ENCODE measurements at regions not wholly inside any gene's neighbourhood (a gene's known extent, or its start where the extent isn't known, plus 50 kb on each side); places are given as distances from the start of the nearest gene placed in this dataset.

- no peak for DNase-seq (ENCODE audit: low read depth)
- TF ChIP-seq CTCF (conservative IDR thresholded peaks at IDR 0.05; ENCODE audit: control insufficient read depth, insufficient read depth, low read depth, low read length): no peak
Observed at GRCh38 chr11:110026858-110027626, 66.2 kb upstream of the ZC3H12C start.

GRCh38 chr11:110027627-110028371 lies 65.4 kb upstream of the ZC3H12C start:
- no peak for DNase-seq (ENCODE audit: low read depth)
- TF ChIP-seq CTCF (conservative IDR thresholded peaks at IDR 0.05; ENCODE audit: control insufficient read depth, insufficient read depth, low read depth, low read length): no peak
- H3K4me3 ChIP-seq (ENCODE audit: control insufficient read depth, low read depth, low read length): no peak overlapping the region

More at GRCh38 chr11:110026858-110027626, 66.2 kb upstream of the ZC3H12C start:
- H3K4me3 ChIP-seq (ENCODE audit: control insufficient read depth, low read depth, low read length): no peak overlapping the region

DNA sequence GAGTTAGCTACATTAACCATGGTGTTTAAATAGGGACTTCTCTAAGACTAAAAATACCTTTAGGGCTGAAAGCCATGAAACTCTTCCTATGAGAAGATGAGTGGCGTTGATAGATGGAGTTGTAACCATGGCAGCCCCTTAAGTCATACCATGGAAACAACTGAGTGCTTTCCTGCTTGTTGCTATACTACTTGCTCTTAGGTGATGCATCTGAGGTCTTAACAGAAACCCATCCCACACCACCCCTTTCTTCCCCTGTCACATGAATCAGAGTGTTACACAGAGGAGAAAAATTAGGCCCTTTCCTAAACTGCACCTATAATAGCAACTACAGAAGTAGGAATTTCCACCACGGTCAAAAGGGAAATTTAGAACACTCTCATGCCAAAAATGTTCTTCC lies 64.3 kb upstream of the ZC3H12C start:
- no peak overlapping the region for H3K4me3 ChIP-seq (ENCODE audit: control insufficient read depth, low read depth, low read length)
- no peak for TF ChIP-seq CTCF (conservative IDR thresholded peaks at IDR 0.05; ENCODE audit: control insufficient read depth, insufficient read depth, low read depth, low read length)
- DNase-seq (ENCODE audit: low read depth): no peak

DNA sequence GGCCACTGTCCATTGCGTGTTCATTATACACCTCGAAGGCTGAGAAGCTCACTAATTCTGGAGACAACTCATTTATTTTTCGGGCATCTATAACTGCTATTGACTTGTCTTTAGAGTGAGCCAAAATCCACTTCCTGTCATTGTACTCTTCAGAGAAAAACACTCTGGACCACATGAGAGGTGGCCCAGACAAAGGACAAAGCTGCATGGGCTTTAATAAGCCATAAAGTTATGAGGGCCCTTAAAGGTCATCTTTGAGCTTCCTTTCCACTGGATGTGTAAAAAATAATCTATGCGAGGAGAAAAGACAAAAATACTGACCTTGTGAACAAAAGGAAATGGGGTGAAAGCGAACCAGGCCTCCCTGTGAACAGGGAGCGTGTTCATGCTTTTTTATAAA lies 63.5 kb upstream of the ZC3H12C start:
- H3K4me3 ChIP-seq (ENCODE audit: control insufficient read depth, low read depth, low read length): no peak overlapping the region
- TF ChIP-seq CTCF (conservative IDR thresholded peaks at IDR 0.05; ENCODE audit: control insufficient read depth, insufficient read depth, low read depth, low read length): no peak
- no peak for DNase-seq (ENCODE audit: low read depth)

DNA sequence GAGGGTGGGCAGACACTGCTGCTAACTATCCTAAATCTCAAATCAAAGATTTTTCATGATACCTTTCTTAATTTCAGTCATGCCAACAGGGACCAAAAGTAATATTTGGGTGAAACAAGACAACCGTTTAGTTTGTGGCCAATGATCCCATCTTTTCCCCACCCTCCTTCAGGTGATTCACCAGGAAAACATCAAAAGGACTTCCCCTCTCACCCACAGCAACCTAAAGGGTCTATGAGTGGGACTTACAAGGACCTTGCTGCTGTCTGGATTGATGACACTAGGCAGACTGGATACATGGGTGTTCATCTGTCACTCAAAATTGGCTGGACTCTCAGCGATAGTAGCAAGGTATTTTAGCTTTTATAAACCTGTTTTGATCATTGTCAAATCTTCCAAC lies 62.0 kb upstream of the ZC3H12C start:
- DNase-seq (ENCODE audit: low read depth): no peak
- no peak for TF ChIP-seq CTCF (conservative IDR thresholded peaks at IDR 0.05; ENCODE audit: control insufficient read depth, insufficient read depth, low read depth, low read length)
- no peak overlapping the region for H3K4me3 ChIP-seq (ENCODE audit: control insufficient read depth, low read depth, low read length)

DNA sequence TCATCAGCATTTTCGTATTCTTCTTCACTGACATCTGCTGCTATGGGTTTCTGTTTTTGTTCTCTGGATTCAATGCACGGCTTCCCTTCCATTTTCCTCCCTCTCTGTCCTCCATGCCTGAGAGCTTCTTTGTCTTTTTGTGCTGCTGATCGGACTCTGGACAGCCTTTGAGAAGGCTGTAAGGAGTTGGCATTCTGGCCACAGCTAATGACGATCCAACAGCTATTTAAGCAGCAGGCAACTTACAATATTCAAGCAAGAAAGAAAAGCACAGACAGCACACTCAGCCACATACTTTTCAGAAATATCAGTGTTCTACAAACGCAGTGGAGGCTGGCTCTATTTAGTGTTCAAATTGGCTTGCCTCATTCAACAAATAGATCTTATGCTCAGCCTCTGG lies 60.9 kb upstream of the ZC3H12C start:
- DNase-seq (ENCODE audit: low read depth): no peak
- no peak overlapping the region for H3K4me3 ChIP-seq (ENCODE audit: control insufficient read depth, low read depth, low read length)
- TF ChIP-seq CTCF (conservative IDR thresholded peaks at IDR 0.05; ENCODE audit: control insufficient read depth, insufficient read depth, low read depth, low read length): no peak

Measured in fibroblast of mammary gland (primary cell).